K562 (cell line): ENCODE measurements at regions not wholly inside any gene's neighbourhood (a gene's known extent, or its start where the extent isn't known, plus 50 kb on each side); places are given as distances from the start of the nearest gene placed in this dataset.

Source experiments
- ATAC-seq: fragments of 200-7000 bp; cut with Tn5 transposase; 3 replicates; pipeline ENCODE4 v1.9.1; 2020; ENCODE audit warnings: moderate library complexity
- BruUV-seq: library from RNA; stranded (reverse); fragments of 400-500 nt; replicated peaks from 2 replicates; lab custom pipeline; 2021; lab: Mats Ljungman, UMichigan
- CTCF ChIA-PET: fragments of 300-600 bp; formaldehyde crosslinking; extraction: SDS; loops from one replicate; lab custom pipeline; 2021; ENCODE audit warnings: low intra/inter-chr PET ratio; lab: Yijun Ruan, JAX
- POLR2A ChIA-PET: fragments of 300-600, 350-650 bp; sonication (Branson Sonifier 250); formaldehyde crosslinking; extraction: SDS; loops from one replicate; lab custom pipeline; 2021; ENCODE audit warnings: antibody characterized with exemption, inconsistent platforms; lab: Yijun Ruan, JAX
- DNase-seq, 4 experiments: peaks; one replicate each; pipeline versions ENCODE4 v3.0.0 to v3.0.0-alpha.2; 2011 to 2018; ENCODE audit warnings: low spot score in 3 of 4, mixed read lengths in 3 of 4; ENCODE audit errors: extremely low read depth in 1 of 4
- FAIRE-seq: peaks from 2 replicates; lab custom pipeline; 2011; peaks lifted over from hg19 to GRCh38; lab: Jason Lieb, UNC
- H2AFZ ChIP-seq: 2 replicates; pipeline ENCODE4 v1.6.0; 2011; ENCODE audit warnings: low read depth, low read length, control low read depth, inconsistent platforms
- H3K27ac ChIP-seq: fragments of 200-600 bp; 3 replicates; pipeline ENCODE4 v1.8.0; 2011; ENCODE audit warnings: low read depth, mild to moderate bottlenecking, control low read depth, inconsistent platforms, low read length, moderate library complexity, mixed read lengths; ENCODE audit errors: extremely low read depth
- H3K27me3 ChIP-seq, 2 experiments: fragments of 300-600 bp in 1 of 2; 2 replicates in 1 of 2; 3 replicates in 1 of 2; pipeline versions ENCODE4 v1.6.0 to v1.8.0; 2011; ENCODE audit warnings: inconsistent platforms in 2 of 2, low read length in 2 of 2, mild to moderate bottlenecking in 1 of 2, mixed read lengths in 1 of 2, moderate library complexity in 1 of 2; ENCODE audit not compliant: control insufficient read depth in 2 of 2, insufficient read depth in 2 of 2
- H3K36me3 ChIP-seq: fragments of 300-600 bp; 3 replicates; pipeline ENCODE4 v1.8.0; 2011; ENCODE audit warnings: mild to moderate bottlenecking, low read length, inconsistent platforms; ENCODE audit not compliant: control insufficient read depth, insufficient read depth
- H3K4me1 ChIP-seq, 2 experiments: fragments of 200-600 bp in 1 of 2; replicated peaks in 1 of 2; 2 replicates in 1 of 2; 3 replicates in 1 of 2; pipeline versions ENCODE4 v1.5.1 to v1.8.0; 2011; ENCODE audit warnings: inconsistent platforms in 2 of 2, low read length in 2 of 2, mild to moderate bottlenecking in 1 of 2, mixed read lengths in 1 of 2, moderate library complexity in 1 of 2; ENCODE audit not compliant: control insufficient read depth in 2 of 2, insufficient read depth in 2 of 2
- H3K4me2 ChIP-seq: 2 replicates; pipeline ENCODE4 v1.6.1; 2011; ENCODE audit warnings: low read length, control low read depth, inconsistent platforms, mixed read lengths; ENCODE audit not compliant: insufficient read depth
- H3K4me3 ChIP-seq: fragments of 200-600 bp; sonication (generic), shearing (Covaris generic); 2 replicates; pipeline ENCODE4 v1.5.1; 2016; ENCODE audit warnings: control low read depth, inconsistent platforms
- H3K79me2 ChIP-seq: fragments of 200-600 bp; 3 replicates; pipeline ENCODE4 v1.8.0; 2011; ENCODE audit warnings: low read length, inconsistent platforms; ENCODE audit not compliant: control insufficient read depth, insufficient read depth
- H3K9ac ChIP-seq, 2 experiments: 2 replicates each; pipeline versions ENCODE4 v1.6.0 to v1.6.1; 2011; ENCODE audit warnings: low read depth in 2 of 2, low read length in 2 of 2, control low read depth in 1 of 2, inconsistent platforms in 1 of 2, mild to moderate bottlenecking in 1 of 2, mixed read lengths in 1 of 2; ENCODE audit not compliant: insufficient read depth in 1 of 2
- H3K9me1 ChIP-seq: one replicate; pipeline ENCODE4 v1.6.0; 2011; ENCODE audit warnings: inconsistent platforms, mild to moderate bottlenecking, low read length, moderate library complexity; ENCODE audit not compliant: control insufficient read depth, insufficient read depth
- H3K9me3 ChIP-seq: replicated peaks from 2 replicates; pipeline ENCODE4 v1.5.1; 2011; ENCODE audit warnings: low read depth, low read length, inconsistent platforms; ENCODE audit not compliant: control insufficient read depth, insufficient read depth
- H4K20me1 ChIP-seq: replicated peaks from 2 replicates; pipeline ENCODE4 v1.6.1; 2011; ENCODE audit warnings: low read length, inconsistent platforms, mixed read lengths; ENCODE audit not compliant: control insufficient read depth, insufficient read depth
- EP400 ChIP-seq: fragments of 450-650 bp; IDR thresholded peaks from 2 replicates; pipeline ENCODE4 v1.6.1; 2017; ENCODE audit warnings: antibody characterized with exemption, mild to moderate bottlenecking, moderate library complexity
- MAFF ChIP-seq: IDR thresholded peaks from 2 replicates; pipeline ENCODE4 v1.6.1; 2012; ENCODE audit warnings: low read length, improper control_type of control experiment
- SRSF3 ChIP-seq: fragments of 200-400 bp; formaldehyde crosslinking; IDR thresholded peaks from 2 replicates; pipeline ENCODE4 v1.6.1; 2016; ENCODE audit warnings: mild to moderate bottlenecking, low read length, moderate library complexity; ENCODE audit not compliant: insufficient read depth
- STAT5B ChIP-seq: fragments of 250-450 bp; sonication (Bioruptor Pico); IDR thresholded peaks from 2 replicates; pipeline ENCODE4 v1.8.0; 2021; ENCODE audit warnings: mild to moderate bottlenecking, inconsistent platforms
- ZC3H8 ChIP-seq: fragments of 450-650 bp; IDR thresholded peaks from 2 replicates; pipeline ENCODE4 v1.6.1; 2017
- ZNF24 ChIP-seq: fragments of 450-650 bp; IDR thresholded peaks from 2 replicates; pipeline ENCODE4 v1.6.1; 2016
- WGBS: fragments of 100-300 bp; shearing (Covaris generic); methylation state at CpG from one replicate; pipeline ENCODE4 v1.1.6; 2016; ENCODE audit warnings: low coverage, mixed read lengths; ENCODE audit not compliant: insufficient coverage; ENCODE audit errors: missing lambda C conversion rate; 5-methylcytosine and 5-hydroxymethylcytosine counted together
- in situ Hi-C: fragments of 300-500 bp; cut with MboI; formaldehyde crosslinking; loops from 4 replicates; pipeline ENCODE4 v1.15.0; 2018; ENCODE audit warnings: inconsistent platforms, mixed read lengths
- intact Hi-C: fragments of 100-400 bp; cut with micrococcal nuclease; formaldehyde crosslinking; loops from 2 replicates; pipeline ENCODE4 v1.14.2; 2022
- TF ChIP-seq, protein P1 (sequence below): sonication (generic); IDR thresholded peaks from 2 replicates; pipeline ENCODE4 v1.6.1; 2016
- TF ChIP-seq, protein P2 (sequence below): fragments of 250-450 bp; sonication (Bioruptor Pico); IDR thresholded peaks from 2 replicates; pipeline ENCODE4 v1.8.0; 2022; ENCODE audit warnings: moderate library complexity, mild to moderate bottlenecking, inconsistent platforms
- TF ChIP-seq, protein P3 (sequence below), 3 experiments: fragments of 200-800 bp in 1 of 3; fragments of 250-450 bp in 1 of 3; fragments of 450-650 bp in 1 of 3; sonication (Bioruptor Pico) in 1 of 3; sonication (Bioruptor generic) in 1 of 3; formaldehyde crosslinking in 1 of 3; IDR thresholded peaks; 2 replicates each; pipeline versions ENCODE4 v1.6.1 to v1.8.0; 2016 to 2022; ENCODE audit warnings: mild to moderate bottlenecking in 2 of 3, missing genetic modification characterization in 2 of 3, missing compliant biosample characterization in 1 of 3, moderate library complexity in 1 of 3

DNA sequence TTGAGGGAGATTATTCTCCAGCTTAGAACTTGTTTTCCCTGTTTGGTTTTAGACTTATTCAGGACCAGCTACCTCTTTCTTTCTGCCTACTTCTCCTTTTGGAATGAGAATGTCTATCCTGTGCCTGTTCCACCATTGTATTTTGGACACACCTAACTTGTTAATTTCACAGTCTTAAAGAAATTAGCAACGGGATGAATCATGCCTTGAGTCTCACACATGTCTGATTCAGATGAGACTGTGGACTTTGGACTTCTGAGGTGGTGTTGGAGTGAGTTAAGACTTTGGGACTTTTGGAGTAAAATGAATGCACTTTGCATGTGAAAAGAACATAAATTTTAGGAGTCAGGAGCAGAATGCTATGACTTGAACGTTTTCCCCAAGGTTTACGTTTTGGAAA, 581.4 kb downstream of the CDH11 start:
- H3K79me2 ChIP-seq: no peaks in the 10 kb centered on the region
- H3K9me3 ChIP-seq: peaks cover 1% of the 10 kb centered on the region; the same call in 1 of the 2 replicates
- BruUV-seq: no TSS peak
- TF ChIP-seq STAT5B (CRISPR knock-in tag) (no peak), SRSF3 (no peak), MAFF (no peak), ZC3H8 (no peak)
- FAIRE-seq (no peak), DNase-seq (no peak), ATAC-seq (no peak)
- no peak overlapping the region for H3K4me2 ChIP-seq
- POLR2A ChIA-PET: no interaction called here
- H3K36me3 ChIP-seq: no peaks in the 10 kb centered on the region
- H4K20me1 ChIP-seq: no peaks in the 10 kb centered on the region
- CTCF ChIA-PET: no interaction called here
- H3K9me1 ChIP-seq: no peaks in the 10 kb centered on the region
- no peak overlapping the region for H2AFZ ChIP-seq
- in situ Hi-C loops: no loop called here
- intact Hi-C loops: no loop called here
- H3K4me3 ChIP-seq: no peak overlapping the region
- H3K27ac ChIP-seq: no peak overlapping the region
- no peaks in the 10 kb centered on the region for H3K4me1 ChIP-seq
- 0% methylated on average over 3 of the region's 3 CpGs for WGBS
- H3K9ac ChIP-seq: no peak overlapping the region
- H3K27me3 ChIP-seq: no peaks in the 10 kb centered on the region

DNA sequence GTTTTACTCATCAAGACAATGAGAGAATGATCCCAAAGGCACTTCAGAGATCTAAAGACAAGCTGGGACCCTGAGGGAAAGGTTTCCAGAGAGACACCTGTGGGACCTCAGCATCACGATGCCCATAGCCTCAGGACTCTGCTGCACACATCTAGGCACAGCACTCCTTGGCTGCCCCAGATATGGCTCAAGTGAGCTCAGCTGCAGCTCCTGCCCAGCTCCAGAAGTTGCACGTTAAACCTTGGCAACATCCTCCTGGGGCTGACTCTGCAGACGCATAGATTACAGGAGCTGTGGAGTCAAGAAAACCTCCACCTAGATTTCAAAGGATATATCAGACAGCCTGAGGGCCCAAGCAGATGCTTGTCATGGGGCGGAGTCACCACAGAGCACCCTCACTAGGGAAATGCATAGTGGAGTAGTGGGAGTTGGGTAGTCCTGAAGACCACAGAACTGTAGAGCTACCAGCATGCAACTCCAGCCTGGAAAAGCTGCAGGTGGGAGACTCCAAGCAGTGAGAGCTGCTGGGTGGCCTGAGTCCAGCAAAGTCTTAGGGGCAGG, 582.0 kb downstream of the CDH11 start:
- Histone ChIP-seq H3K36me3 (no peaks in the 10 kb centered on the region), H4K20me1 (no peaks in the 10 kb centered on the region), H3K79me2 (no peaks in the 10 kb centered on the region), H3K27ac (no peak overlapping the region), H3K9me1 (no peaks in the 10 kb centered on the region), H3K4me3 (no peak overlapping the region), H3K4me2 (no peak overlapping the region), H2AFZ (no peak overlapping the region), H3K4me1 (no peaks in the 10 kb centered on the region), H3K9ac (no peak overlapping the region), H3K27me3 (no peaks in the 10 kb centered on the region), H3K9me3 (peaks cover under 1% of the 10 kb centered on the region; the same call in 1 of the 2 replicates)
- WGBS: 0% methylated on average over 4 of the region's 4 CpGs
- no peak for ATAC-seq
- POLR2A ChIA-PET: no interaction called here
- in situ Hi-C loops: no loop called here
- intact Hi-C loops: no loop called here
- FAIRE-seq: no peak
- CTCF ChIA-PET: no interaction called here
- BruUV-seq: no TSS peak
- DNase-seq: no peak
- TF ChIP-seq ZNF24: no peak
- TF ChIP-seq, protein P1, sequence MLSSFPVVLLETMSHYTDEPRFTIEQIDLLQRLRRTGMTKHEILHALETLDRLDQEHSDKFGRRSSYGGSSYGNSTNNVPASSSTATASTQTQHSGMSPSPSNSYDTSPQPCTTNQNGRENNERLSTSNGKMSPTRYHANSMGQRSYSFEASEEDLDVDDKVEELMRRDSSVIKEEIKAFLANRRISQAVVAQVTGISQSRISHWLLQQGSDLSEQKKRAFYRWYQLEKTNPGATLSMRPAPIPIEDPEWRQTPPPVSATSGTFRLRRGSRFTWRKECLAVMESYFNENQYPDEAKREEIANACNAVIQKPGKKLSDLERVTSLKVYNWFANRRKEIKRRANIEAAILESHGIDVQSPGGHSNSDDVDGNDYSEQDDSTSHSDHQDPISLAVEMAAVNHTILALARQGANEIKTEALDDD: no peak
- TF ChIP-seq, protein P2, sequence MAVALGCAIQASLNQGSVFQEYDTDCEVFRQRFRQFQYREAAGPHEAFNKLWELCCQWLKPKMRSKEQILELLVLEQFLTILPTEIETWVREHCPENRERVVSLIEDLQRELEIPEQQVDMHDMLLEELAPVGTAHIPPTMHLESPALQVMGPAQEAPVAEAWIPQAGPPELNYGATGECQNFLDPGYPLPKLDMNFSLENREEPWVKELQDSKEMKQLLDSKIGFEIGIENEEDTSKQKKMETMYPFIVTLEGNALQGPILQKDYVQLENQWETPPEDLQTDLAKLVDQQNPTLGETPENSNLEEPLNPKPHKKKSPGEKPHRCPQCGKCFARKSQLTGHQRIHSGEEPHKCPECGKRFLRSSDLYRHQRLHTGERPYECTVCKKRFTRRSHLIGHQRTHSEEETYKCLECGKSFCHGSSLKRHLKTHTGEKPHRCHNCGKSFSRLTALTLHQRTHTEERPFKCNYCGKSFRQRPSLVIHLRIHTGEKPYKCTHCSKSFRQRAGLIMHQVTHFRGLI (CRISPR knock-in tag): no peak
- TF ChIP-seq, protein P3, sequence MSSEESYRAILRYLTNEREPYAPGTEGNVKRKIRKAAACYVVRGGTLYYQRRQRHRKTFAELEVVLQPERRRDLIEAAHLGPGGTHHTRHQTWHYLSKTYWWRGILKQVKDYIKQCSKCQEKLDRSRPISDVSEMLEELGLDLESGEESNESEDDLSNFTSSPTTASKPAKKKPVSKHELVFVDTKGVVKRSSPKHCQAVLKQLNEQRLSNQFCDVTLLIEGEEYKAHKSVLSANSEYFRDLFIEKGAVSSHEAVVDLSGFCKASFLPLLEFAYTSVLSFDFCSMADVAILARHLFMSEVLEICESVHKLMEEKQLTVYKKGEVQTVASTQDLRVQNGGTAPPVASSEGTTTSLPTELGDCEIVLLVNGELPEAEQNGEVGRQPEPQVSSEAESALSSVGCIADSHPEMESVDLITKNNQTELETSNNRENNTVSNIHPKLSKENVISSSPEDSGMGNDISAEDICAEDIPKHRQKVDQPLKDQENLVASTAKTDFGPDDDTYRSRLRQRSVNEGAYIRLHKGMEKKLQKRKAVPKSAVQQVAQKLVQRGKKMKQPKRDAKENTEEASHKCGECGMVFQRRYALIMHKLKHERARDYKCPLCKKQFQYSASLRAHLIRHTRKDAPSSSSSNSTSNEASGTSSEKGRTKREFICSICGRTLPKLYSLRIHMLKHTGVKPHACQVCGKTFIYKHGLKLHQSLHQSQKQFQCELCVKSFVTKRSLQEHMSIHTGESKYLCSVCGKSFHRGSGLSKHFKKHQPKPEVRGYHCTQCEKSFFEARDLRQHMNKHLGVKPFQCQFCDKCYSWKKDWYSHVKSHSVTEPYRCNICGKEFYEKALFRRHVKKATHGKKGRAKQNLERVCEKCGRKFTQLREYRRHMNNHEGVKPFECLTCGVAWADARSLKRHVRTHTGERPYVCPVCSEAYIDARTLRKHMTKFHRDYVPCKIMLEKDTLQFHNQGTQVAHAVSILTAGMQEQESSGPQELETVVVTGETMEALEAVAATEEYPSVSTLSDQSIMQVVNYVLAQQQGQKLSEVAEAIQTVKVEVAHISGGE (CRISPR knock-in tag; IDR thresholded peaks at IDR 0.05): no peak
- no peak for TF ChIP-seq EP400
